Lower leg skin (tissue), 4 donors: ENCODE measurements at regions not wholly inside any gene's neighbourhood (a gene's known extent, or its start where the extent isn't known, plus 50 kb on each side); places are given as distances from the start of the nearest gene placed in this dataset.

Source experiments
- DNase-seq, 2 donors: peaks; one replicate each; pipeline ENCODE4 v3.0.0-alpha.2; 2019; ENCODE audit warnings: low spot score in 2 of 2
- H3K4me3 ChIP-seq: fragments of 200-600 bp; sonication (generic); 2 replicates; pipeline ENCODE4 v1.5.1; 2017; ENCODE audit warnings: mild to moderate bottlenecking, low read depth; ENCODE audit not compliant: poor library complexity, severe bottlenecking
- POLR2A ChIP-seq, 2 donors: fragments of 450-650 bp; IDR thresholded peaks; one replicate each; pipeline ENCODE4 v1.6.1; 2016 to 2017; ENCODE audit warnings: antibody characterized with exemption in 2 of 2, mild to moderate bottlenecking in 1 of 2, moderate library complexity in 1 of 2
- WGBS, 2 donors: methylation state at CpG; one replicate each; pipeline ENCODE4 v1.1.5; 2018; 5-methylcytosine and 5-hydroxymethylcytosine counted together
- intact Hi-C: fragments of 100-400 bp; cut with DNase I; formaldehyde crosslinking; loops from one replicate; pipeline ENCODE4 v1.15.0; 2023; ENCODE audit warnings: low total_unique reads
- TF ChIP-seq, protein P1 (sequence below), 3 donors: fragments of 450-650 bp; IDR thresholded peaks; one replicate each; pipeline ENCODE4 v1.5.1; 2016; ENCODE audit warnings: antibody characterized with exemption in 3 of 3, mild to moderate bottlenecking in 3 of 3, moderate library complexity in 2 of 3

DNA sequence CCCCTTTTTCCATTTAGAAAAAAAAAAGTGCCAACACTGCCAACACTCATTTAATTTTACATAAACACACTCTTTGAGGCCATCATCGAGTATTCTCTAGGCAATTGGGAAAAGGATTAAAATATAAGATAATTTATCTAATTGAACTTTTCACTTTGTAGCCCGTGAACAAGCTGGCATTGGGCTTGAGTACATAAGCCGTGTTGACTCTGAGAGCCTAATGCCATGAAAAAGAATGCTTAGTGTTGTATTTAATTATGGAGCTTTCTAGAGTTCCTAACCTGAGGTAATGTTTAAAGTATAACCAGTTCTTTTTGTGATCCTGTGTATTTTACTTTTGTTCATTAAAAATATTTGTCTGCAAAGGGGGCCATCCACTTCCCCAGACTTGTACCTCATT is 193.8 kb downstream of the LYPLAL1 start:
- WGBS, 2 donors = 87 to 91% methylated on average over 3 of the region's 3 CpGs
- no peak overlapping the region for H3K4me3 ChIP-seq
- intact Hi-C loops = no loop called here
- no peak for DNase-seq
- TF ChIP-seq POLR2A (IDR thresholded peaks at IDR 0.05) = no peak
- TF ChIP-seq, protein P1, sequence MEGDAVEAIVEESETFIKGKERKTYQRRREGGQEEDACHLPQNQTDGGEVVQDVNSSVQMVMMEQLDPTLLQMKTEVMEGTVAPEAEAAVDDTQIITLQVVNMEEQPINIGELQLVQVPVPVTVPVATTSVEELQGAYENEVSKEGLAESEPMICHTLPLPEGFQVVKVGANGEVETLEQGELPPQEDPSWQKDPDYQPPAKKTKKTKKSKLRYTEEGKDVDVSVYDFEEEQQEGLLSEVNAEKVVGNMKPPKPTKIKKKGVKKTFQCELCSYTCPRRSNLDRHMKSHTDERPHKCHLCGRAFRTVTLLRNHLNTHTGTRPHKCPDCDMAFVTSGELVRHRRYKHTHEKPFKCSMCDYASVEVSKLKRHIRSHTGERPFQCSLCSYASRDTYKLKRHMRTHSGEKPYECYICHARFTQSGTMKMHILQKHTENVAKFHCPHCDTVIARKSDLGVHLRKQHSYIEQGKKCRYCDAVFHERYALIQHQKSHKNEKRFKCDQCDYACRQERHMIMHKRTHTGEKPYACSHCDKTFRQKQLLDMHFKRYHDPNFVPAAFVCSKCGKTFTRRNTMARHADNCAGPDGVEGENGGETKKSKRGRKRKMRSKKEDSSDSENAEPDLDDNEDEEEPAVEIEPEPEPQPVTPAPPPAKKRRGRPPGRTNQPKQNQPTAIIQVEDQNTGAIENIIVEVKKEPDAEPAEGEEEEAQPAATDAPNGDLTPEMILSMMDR (IDR thresholded peaks at IDR 0.05) = no peak

DNA sequence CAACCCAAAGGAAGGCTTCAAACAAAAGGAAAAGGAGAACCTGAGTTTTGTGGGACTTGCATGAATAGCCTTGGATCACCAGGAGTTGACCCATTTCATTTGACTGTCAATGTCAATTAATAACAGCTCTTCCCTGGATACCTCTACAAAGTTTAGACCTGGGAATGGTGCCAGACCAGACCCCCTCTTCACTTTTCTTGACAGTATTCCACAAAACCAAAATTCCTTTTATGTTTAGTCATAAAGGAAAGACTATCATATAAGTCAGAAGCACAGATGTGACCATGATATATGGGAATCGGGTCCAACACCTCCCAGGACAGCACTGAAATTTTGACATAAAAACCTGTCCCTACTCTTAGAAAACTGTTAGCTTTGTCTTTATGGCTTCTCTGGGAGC is 191.8 kb downstream of the LYPLAL1 start:
- no peak overlapping the region for H3K4me3 ChIP-seq
- intact Hi-C loops = no loop called here
- 82 to 94% methylated on average over 1 of the region's 1 CpG for WGBS, 2 donors
- TF ChIP-seq, protein P1 (IDR thresholded peaks at IDR 0.05) = no peak
- no peak for TF ChIP-seq POLR2A (IDR thresholded peaks at IDR 0.05)
- no peak for DNase-seq

DNA sequence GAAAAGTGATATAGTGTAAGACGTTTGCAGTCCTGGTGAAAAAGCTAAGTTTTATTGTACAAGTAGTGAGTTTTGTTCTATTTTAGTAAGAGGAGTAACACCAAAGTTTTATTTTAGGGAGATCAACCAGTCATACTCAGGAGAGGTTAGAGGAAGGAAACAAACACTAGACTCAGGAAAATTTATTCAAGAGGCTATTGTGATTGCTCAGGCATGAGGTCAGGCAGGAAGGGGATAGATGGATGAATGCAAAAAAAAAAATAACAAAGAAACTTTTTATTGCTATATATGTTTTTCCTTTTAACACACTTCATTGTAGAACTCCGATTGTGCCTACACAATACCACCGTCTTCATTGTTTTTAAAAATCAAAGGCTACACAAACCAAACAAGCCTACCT is 189.0 kb downstream of the LYPLAL1 start:
- H3K4me3 ChIP-seq = no peak overlapping the region
- TF ChIP-seq, protein P1 (IDR thresholded peaks at IDR 0.05) = no peak
- TF ChIP-seq POLR2A (IDR thresholded peaks at IDR 0.05) = no peak
- no peak for DNase-seq
- intact Hi-C loops = no loop called here
- 80 to 83% methylated on average over 3 of the region's 3 CpGs for WGBS, 2 donors

DNA sequence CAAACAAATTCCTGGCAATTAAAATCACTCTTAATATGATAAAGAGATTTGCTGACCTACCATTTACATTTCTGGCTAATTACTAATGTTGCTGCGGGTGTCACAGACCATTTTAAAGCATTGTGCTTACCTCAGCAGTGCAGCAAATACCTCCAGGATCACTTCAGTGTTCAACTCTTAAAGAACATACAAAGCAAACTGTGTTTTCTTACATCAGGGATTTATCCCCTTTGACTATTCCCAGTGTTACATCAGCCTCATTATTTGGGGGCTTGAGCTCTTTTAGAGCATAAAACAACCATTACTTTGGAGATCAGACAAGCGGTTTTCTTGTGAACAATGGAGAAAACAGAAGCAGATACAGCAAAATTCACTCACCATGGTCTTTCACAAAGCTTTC is 185.4 kb downstream of the LYPLAL1 start:
- 76 to 79% methylated on average over 2 of the region's 2 CpGs for WGBS, 2 donors
- no peak overlapping the region for H3K4me3 ChIP-seq
- intact Hi-C loops = no loop called here
- DNase-seq = no peak
- TF ChIP-seq, protein P1 (IDR thresholded peaks at IDR 0.05) = no peak
- no peak for TF ChIP-seq POLR2A (IDR thresholded peaks at IDR 0.05)

DNA sequence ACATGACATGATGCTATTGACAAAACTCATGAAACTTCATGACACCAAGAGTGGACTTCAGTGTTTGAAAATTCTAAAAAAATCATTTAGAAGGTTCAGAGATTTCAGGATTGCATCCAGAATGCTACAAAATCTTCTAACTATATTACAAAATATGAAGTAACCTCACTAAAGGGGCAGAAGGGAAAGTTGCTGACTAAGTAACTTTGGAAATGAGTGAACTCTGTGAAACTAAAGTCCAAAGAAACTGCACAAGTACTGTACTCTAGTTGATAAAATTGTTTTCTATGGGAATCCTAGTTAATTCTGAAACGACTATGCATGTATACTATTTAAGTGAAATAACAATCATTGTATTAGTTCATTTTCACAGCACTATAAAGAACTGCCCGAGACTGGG is 184.4 kb downstream of the LYPLAL1 start:
- intact Hi-C loops = no loop called here
- DNase-seq = no peak
- H3K4me3 ChIP-seq = no peak overlapping the region
- 93 to 96% methylated on average over 2 of the region's 2 CpGs for WGBS, 2 donors
- no peak for TF ChIP-seq POLR2A (IDR thresholded peaks at IDR 0.05)
- TF ChIP-seq, protein P1 (IDR thresholded peaks at IDR 0.05) = no peak

DNA sequence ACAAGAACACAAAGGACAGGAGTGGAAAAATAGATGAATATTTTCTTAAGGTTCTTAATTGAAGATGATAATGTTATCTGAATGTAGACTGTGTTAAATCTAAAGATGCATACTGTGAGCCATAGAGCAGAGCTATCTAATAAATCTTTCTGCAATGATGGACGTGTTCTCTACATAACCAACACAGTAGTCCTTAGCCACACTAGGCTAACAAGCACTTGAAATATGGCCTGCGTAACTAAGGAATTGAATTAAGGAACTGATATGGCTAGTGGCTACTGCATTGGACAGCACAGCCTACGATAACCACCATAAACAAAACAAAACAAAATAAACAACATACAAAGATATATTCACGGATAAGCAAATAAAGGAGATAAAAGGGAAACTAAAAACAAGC is 181.3 kb downstream of the LYPLAL1 start:
- TF ChIP-seq POLR2A (IDR thresholded peaks at IDR 0.05) = no peak
- TF ChIP-seq, protein P1 (IDR thresholded peaks at IDR 0.05) = no peak
- H3K4me3 ChIP-seq = no peak overlapping the region
- intact Hi-C loops = no loop called here
- no peak for DNase-seq
- WGBS, 2 donors = 91% methylated on average over 4 of the region's 4 CpGs
